ENCODE measurements at regions not wholly inside any gene's neighbourhood (a gene's known extent, or its start where the extent isn't known, plus 50 kb on each side); places are given as distances from the start of the nearest gene placed in this dataset.

- Histone ChIP-seq H3K9me3 (peaks cover 0 to 25% (median 18%) of the 10 kb centered on the region in 8 donors), H3K4me1 (no peaks in the 10 kb centered on the region)
- DNase-seq = no peak
These were observed 284.3 kb upstream of the ISX start for GRCh38 chr22:34781681-34782080.

GRCh38 chr22:34783436-34783835, 282.5 kb upstream of the ISX start:
- no peaks in the 10 kb centered on the region for H3K36me3 ChIP-seq
- no peak for DNase-seq
- WGBS, 5 donors = 70 to 76% (median 71%) methylated on average over 5 of the region's 5 CpGs
- peaks cover 0 to 20% (median 4%) of the 10 kb centered on the region in 8 donors for H3K9me3 ChIP-seq
- no peak overlapping the region for H3K27ac ChIP-seq
- no peaks in the 10 kb centered on the region for H3K4me1 ChIP-seq
- intact Hi-C loops (cut with DNase I; ENCODE audit: low total_unique reads) = no loop called here
- H3K27me3 ChIP-seq (replicated peaks in 1 of 7) = peaks cover 0 to 5% (median 0%) of the 10 kb centered on the region in 7 donors
- no peak for TF ChIP-seq CTCF (IDR thresholded peaks at IDR 0.05 in 8 of 11, conservative IDR thresholded peaks at IDR 0.05 in 3 of 11)
- TF ChIP-seq POLR2A (IDR thresholded peaks at IDR 0.05) = no peak
- no peak for TF ChIP-seq POLR2AphosphoS5 (IDR thresholded peaks at IDR 0.05)
- no peak overlapping the region for H3K4me3 ChIP-seq

More at GRCh38 chr22:34781681-34782080, 284.3 kb upstream of the ISX start:
- Histone ChIP-seq H3K27ac (no peak overlapping the region), H3K36me3 (no peaks in the 10 kb centered on the region), H3K27me3 (replicated peaks in 1 of 7) (no peaks in the 10 kb centered on the region), H3K4me3 (no peak overlapping the region)
- TF ChIP-seq POLR2A (IDR thresholded peaks at IDR 0.05) = no peak
- no peak for TF ChIP-seq POLR2AphosphoS5 (IDR thresholded peaks at IDR 0.05)
- TF ChIP-seq CTCF (IDR thresholded peaks at IDR 0.05 in 8 of 11, conservative IDR thresholded peaks at IDR 0.05 in 3 of 11) = no peak
- intact Hi-C loops (cut with DNase I; ENCODE audit: low total_unique reads) = no loop called here

- WGBS, 5 donors = 1 to 22% (median 6%) methylated on average over 3 of the region's 3 CpGs
These were observed 281.9 kb upstream of the ISX start for GRCh38 chr22:34784056-34784455.

GRCh38 chr22:34797826-34798225, 268.1 kb upstream of the ISX start:
- peaks cover 0 to 5% (median 0%) of the 10 kb centered on the region in 7 donors for H3K27me3 ChIP-seq (replicated peaks in 1 of 7)
- intact Hi-C loops (cut with DNase I; ENCODE audit: low total_unique reads) = no loop called here
- TF ChIP-seq POLR2A (IDR thresholded peaks at IDR 0.05) (no peak), POLR2AphosphoS5 (IDR thresholded peaks at IDR 0.05) (no peak), CTCF (IDR thresholded peaks at IDR 0.05 in 8 of 11, conservative IDR thresholded peaks at IDR 0.05 in 3 of 11) (no peak)
- no peaks in the 10 kb centered on the region for H3K36me3 ChIP-seq
- no peak overlapping the region for H3K4me3 ChIP-seq
- no peaks in the 10 kb centered on the region for H3K4me1 ChIP-seq
- 66 to 90% (median 75%) methylated on average over 5 of the region's 5 CpGs for WGBS, 5 donors
- DNase-seq = no peak
- H3K9me3 ChIP-seq = peaks cover 0 to 3% (median 0%) of the 10 kb centered on the region in 8 donors
- H3K27ac ChIP-seq = no peak overlapping the region

More at GRCh38 chr22:34784056-34784455, 281.9 kb upstream of the ISX start:
- Histone ChIP-seq H3K4me1 (no peaks in the 10 kb centered on the region), H3K27ac (no peak overlapping the region), H3K36me3 (no peaks in the 10 kb centered on the region), H3K4me3 (no peak overlapping the region), H3K9me3 (peaks cover 0 to 20% (median 6%) of the 10 kb centered on the region in 8 donors), H3K27me3 (replicated peaks in 1 of 7) (peaks cover 0 to 5% (median 0%) of the 10 kb centered on the region in 7 donors)
- intact Hi-C loops (cut with DNase I; ENCODE audit: low total_unique reads) = no loop called here
- no peak for DNase-seq
- TF ChIP-seq POLR2AphosphoS5 (IDR thresholded peaks at IDR 0.05) (no peak), POLR2A (IDR thresholded peaks at IDR 0.05) (no peak), CTCF (IDR thresholded peaks at IDR 0.05 in 8 of 11, conservative IDR thresholded peaks at IDR 0.05 in 3 of 11) (no peak)

Data from spleen (tissue), 11 donors.